Stimulated activated CD4-positive, alpha-beta T cell treated with anti-CD3 and anti-CD28 coated beads, Interleukin-1b, Interleukin-23, amount 100 ng/mL, for 1 hour (primary cell): ENCODE measurements at regions not wholly inside any gene's neighbourhood (a gene's known extent, or its start where the extent isn't known, plus 50 kb on each side); places are given as distances from the start of the nearest gene placed in this dataset.

Experiments used
- DNase-seq, 2 donors: peaks; one replicate each; pipeline ENCODE4 v3.0.0-alpha.2; 2020; ENCODE audit warnings: low read depth in 2 of 2

DNA sequence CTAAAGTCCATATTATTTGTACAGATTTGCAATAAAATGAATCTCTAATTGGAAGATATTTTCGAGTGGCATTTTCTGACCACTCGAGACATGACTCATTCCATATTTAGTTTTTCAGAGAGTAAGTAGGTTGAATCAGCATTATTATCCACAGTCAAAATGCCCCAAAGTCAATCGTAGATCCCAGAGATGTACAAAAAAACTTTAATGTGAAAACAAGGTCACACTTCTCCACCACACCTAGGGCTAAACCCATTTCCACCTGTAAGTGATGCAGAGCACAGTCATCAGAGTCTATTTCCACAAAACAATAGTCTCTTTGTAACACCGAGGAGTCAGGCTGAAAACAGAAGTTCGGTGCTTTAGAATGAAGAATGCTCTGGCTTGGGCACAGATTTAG, 117.1 kb upstream of the TENM3 start:
- no peak for DNase-seq

DNA sequence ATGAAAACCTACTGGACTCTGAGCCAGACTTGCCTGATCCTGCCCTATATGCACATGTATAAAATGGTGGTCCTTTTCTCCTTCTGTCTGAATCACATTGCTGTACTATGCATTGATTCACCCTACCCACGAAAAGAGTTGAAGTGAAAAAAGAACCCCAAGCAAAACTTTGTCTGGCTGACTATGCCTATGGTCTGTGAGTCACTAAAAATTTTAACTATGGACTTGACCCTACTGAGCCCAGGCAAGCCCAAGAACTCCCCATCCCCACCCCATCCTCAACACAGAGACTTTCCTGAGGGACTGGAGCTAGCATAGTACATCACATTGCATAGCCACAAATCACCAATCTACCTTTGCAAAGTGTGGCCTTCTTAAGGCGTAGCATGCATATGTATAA, 116.6 kb upstream of the TENM3 start:
- no peak for DNase-seq

DNA sequence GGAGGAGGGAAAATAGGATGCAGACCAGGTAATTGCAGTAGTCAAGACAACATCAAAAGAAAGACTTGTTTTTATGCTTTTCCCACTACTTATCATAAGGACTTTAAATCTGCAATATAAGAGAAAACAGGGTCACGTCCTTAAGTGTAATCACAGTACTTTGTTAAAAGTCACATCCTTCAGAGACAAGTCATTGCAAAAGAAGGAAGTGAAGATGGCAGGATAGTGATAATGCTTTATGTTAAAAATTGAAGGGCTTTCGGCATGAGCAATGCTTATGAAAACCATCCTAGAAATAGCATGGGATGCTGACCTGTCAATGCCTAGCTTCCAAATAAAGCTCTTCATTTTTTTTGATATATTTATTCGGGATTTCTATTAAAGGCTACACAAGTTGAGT, 110.2 kb upstream of the TENM3 start:
- DNase-seq = no peak

DNA sequence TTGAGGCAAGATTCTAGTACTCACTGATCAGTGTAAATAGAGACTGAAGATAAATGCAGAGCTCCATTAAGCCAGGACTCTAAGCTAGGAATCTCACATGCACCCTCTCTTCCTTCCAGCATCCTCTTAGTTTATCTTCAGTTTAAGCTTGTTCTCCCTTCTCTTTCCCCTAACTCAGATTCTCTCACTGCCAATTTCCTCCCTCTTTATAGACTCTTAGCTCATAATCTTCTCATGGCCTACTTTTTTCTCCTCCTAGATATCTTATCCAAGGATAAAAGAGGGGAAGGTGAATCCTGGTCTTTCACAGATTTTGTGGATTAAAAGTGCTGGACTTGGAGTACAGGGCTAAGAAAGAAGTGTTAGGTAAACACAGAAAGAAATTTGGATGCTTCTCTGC, 108.9 kb upstream of the TENM3 start:
- no peak for DNase-seq

DNA sequence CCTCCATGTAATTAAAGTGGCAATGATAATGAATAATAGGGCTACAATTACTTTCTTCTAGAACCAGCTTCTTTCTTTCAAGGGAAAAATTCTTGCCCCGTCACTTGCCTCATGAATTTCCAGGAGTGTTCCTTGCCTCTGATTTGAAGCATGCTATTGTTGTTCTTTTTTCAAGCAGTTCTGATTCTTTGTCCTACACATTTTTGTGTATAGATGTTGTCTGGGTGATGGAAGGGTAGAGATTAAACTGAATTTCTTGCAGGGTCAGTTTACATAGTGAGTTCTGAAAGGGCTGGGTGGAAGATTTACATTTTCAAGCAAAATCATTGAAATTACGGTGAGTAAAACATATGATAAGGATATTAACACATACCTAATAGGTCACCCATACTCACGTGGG, 107.0 kb upstream of the TENM3 start:
- no peak for DNase-seq

DNA sequence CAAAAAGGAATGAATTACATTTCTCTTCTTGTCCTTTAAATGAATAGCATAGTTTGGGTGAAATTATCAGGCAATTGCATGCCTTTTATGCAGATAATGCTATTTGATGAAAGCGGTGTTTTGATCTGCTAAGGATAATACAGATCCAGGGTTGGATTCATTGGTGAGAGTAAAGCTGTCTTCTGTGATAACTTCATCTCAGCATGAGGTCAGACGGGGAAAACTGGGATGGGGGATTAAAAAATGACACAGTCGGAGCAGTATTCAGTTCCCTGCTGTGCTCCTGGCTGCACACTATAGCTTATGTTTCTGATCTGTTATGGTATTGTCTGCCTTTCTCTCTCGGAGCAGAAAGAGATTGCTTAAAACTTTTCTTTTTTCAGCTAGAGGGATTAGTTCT, 105.9 kb upstream of the TENM3 start:
- no peak for DNase-seq

DNA sequence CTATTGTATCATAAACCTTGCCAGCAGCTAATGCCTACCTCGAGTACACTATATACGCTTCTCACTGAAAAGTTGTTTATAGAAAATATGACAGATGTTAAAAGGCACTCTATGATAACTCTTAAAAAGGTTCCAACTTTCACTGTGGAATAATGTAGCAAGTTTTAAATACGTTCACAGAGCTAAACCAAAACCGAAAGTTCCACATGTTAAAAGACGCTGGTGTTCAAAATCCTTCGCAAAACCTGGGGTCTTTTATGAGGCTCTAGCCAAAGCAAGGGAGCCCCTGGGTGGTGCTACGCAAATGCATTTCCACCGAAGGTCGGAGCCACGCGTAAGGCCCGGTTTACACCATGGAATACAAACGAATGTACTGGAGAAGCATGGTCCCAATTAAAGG, 103.7 kb upstream of the TENM3 start:
- DNase-seq = no peak

DNA sequence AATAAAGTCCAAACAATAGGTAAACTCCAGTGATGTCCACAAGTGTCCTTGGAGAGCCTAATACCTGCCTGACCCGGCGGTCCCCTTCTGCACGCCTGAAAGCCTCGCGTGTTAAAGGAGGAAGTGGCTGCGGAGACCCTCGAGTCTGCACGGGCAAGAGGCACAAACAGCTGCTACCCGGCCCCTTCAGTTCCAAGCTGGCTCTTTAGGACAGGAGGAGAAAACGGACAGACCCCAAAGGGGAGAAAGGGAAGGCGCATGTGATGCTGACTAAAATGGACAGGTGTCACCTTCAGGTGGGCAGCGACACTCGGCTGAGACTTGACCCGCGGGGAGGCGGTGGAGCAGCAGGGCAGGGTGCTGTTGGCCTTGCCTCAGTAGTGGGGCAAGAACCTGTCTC, 102.7 kb upstream of the TENM3 start:
- DNase-seq = no peak

DNA sequence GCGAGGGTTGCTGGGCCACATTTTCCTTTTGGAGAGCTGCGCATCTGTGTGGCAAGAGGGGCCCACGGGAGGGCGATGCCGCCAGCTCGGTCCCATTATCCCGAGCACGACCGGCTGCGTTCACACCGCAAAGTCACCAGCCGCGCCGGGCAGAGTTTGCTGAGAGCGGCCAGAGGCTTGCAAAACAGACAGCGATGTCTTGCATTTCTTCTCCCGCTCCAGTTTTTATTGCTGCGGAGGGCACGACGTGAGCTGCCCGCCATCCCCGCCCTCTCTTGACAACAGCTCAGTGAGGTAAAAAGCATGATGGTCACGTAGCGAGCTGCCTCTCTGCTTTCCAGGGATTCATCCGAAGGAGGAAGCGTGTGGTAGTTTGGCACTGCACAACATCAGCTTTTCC, 102.1 kb upstream of the TENM3 start:
- no peak for DNase-seq

DNA sequence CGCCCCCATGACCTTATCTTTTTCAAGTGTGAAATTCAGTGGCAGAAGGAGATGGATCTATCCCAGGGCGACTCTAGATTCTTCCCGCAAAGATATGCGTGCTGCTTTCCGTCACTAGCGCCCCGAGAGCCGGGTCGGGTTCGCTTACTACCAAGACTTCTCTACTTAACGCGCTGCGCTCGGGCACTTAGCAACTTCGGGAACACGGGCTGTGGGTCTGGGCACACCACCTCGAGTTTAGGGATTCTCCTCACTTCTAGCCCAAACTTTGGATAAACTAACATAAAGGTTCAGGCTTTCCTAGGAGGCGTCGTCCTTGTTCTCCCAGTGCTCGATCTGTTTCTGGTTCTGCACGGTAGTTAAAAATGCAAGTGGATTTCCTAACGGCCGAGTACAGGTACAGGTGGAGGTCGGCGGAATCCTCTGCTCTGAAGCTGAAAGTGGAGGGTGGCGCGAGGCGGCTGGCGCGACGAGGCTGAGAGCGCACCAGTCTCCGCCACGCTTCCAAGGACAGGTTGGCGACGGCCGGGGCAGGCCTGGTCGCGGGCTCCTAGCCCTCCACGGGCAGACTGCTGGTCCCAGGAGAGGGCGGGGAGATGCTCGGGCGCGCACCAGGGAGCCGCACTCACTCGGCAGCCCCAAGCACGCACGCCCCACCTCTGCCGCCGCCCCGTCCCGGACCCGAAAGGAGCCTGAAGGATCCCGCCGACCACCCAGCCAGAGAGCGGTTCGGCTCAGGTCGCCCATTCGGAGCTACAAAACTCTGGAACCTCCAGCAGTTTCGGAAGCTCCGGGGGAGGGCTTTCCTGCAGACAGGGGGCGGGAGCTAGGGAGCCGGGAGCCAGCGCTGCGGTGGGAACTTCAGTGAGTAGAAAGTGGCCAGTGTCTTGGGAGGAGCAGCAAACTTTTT, 100.8 kb upstream of the TENM3 start:
- DNase-seq = no peak

DNA sequence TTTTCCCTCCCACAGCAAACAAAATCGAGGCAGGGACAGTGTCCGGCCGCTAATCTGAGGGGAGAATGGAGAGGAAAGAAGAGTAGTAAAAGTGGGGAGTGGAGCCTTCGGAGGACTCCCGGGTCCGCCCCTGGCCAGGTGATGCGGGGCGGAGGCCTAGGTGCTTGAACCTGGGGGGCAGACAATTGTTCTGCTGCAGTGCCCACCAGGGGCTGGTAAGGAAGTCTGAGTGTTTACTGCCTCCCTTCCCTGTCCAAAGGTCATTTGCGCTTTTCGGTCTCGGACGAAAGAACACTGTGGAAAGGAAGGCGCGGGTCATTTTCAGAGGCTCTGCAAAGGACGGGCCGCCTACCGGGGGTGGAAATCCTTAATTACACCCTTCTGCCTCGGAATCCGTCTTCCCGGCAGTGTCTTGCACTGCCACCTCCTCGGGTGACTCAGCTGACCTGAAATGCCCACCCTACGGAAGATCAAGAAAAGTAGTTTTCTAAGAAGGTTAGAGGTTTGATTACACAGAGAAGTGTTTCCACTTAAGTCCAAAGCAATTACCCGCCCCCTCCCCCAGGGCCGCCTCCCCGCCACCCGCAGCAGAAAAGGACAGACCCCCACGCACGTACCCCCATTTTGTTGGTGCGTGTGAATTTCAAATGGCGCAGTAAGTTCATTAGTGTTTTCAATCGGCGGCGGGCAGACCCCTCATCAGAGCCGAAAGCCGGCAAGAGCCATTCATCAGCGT, 99.9 kb upstream of the TENM3 start:
- no peak for DNase-seq

DNA sequence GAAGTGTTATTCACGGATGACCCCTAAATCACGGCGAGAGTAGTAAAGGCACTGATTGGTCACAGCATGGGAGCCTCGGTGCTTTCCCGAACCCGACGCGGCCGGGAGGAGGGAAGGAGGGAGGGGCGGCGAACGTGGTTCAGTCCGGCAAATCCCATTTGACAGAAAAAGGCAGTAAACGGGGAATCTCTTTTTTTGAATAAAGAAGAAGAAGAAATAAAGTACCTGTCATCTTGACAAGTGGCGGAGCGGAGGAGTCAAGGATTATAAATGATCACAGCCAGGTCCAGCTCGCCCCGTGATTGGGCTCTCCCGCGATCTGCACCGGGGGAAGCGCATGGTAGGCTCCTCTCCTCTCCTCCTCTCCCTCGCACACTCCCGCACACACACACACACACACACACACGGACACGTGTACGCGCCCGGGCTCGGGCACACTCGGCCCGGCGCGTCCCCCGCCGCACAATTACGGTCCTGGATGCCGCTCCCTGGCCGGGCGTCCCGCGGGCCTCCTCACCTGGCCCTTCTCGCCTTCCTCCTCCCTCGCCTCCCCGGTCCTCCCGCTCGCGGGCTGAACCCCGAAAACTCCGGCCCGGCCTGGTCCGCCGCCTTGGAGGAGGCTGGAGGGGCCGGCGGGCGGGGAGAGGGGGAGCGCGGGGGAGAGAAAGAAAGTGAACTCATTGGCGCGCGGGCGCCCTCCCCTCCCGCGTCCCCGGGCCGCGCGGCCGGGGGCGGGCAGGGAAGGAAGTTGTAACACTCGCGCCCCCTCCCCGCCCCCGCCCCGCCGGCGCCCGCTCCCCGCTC, 99.2 kb upstream of the TENM3 start:
- DNase-seq = no peak

DNA sequence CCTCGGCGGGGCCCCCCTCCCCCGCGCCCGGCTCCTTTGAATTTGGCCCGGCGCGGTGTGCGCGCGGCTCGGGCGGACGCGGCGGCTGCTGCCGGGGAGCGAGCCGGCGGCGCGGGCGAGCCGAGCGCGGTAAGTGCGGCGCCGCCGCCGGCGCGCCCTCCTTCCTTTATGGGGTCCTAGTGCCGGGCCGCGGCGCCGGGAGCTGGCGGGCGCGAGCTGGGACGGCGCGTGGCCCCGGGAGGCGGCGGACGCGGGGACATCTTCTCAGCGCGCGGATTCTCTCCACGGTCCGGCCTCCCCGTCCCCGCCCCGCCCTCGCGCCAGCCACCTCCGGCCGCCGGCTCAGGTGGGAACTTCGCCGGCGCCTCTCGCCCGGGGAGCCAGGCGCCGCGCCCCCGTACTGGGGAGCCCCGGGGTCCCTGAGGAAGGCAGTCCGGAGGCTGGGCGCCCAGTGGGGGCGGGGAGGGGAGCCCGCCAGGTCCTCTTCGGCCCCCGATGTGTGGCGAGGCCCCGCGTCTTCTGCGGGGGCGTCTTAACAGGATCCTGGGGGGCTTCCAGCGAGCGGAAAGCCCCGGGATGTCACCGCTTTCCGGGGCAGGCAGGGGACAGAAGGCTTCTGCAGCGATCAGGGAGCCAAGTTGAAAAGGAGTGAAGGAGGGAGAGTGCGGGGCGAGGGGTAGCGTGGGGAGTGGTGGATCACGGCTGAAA, 98.4 kb upstream of the TENM3 start:
- DNase-seq = no peak

DNA sequence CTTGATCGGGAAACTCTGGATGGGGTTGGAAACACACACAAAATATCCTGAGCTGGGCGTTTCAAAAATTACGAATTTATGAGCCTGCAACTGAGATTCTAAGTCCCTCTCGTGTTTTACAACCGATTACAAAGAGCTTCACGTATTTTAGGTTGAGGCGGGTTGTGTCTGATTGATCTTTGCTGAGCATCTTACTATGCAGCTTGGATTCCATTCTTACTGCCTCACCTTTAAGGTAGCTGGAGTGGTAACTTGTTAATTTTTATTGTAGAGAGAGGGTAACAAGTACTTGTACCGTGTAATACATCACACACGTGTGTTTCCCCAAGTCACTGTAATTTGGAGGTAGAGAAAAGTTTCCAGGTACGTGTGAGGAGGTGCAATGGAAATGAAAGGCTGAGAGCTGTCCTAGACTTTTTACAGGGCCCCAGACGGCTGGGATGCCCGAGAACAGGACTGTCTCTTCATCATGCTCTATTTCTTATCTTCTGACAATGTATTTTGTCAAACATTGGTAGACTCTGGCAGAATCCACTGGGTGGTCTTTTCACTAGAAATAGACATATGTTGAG, 97.8 kb upstream of the TENM3 start:
- no peak for DNase-seq

DNA sequence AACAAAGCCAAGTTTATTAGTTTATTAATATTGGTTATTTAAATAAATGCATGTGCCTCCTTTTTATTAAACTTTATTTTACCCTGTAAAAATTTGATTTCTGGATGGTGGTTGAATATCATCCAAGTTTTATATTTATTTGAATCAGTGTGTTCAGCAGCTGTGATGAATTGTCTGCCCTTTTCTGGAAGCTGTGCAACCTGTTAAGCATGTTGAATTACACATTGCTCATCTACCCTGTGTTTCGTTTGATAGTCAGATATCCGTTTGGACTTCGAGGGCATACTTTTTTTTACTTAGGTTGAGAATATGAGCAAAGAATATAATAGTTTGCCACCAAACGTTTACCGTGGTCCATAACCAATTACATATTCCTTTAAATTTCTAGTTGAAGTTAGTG, 95.8 kb upstream of the TENM3 start:
- no peak for DNase-seq

DNA sequence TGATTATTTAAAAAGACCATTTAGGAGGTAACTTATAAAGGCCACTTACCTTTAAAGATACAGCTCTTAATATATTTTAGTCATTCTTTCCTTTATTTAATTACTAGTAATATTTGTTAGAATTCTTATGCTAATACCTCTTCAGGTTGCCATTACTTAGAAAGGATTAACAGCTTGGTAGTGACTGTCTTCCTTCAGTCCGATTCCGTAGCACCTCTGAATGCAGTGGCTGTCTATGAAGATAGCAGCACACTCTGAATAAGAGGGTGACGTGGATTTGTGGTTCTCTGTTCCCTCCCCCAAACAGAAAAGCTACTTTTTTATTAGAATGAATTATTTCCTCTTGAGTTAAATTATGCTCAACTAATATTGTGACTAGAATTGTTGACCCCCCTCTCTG, 92.6 kb upstream of the TENM3 start:
- DNase-seq = no peak

DNA sequence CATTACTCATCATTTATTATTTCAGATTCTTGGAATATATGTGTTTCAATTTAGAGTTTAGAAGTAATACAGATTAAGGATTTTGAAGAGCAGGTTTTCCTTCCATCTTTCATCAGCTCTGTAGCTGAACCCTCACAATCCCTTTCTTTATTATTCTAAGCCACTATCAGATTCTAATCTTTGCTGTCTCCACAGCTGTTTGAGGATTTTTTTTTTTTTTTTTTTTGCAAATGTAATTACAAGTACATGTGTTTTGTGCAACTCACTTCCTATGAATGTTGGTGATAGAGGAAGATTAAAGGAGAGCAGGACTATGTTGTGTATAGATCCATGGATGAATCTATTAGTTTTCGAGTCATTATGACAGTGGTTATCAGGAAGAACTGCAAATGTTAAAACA, 87.4 kb upstream of the TENM3 start:
- DNase-seq = no peak

DNA sequence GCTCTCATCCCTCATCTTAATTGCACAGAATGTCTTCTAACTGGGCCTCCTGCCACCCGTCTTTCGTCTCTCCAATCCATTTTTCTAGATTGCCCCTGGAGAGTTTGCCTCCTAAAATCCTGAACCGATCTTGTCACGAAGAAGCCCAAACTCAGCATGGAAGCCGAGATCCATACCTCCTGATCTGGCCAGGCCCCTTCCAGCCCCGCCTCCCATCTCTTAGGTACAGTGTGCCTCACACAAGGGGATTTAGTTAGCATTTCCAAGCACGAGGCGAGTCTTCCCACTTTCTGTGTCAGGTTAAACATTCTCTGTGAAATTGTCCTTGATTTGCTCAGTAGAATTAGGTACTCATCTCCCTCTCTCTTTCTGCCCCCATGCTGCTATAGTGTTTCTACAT, 80.0 kb upstream of the TENM3 start:
- no peak for DNase-seq

DNA sequence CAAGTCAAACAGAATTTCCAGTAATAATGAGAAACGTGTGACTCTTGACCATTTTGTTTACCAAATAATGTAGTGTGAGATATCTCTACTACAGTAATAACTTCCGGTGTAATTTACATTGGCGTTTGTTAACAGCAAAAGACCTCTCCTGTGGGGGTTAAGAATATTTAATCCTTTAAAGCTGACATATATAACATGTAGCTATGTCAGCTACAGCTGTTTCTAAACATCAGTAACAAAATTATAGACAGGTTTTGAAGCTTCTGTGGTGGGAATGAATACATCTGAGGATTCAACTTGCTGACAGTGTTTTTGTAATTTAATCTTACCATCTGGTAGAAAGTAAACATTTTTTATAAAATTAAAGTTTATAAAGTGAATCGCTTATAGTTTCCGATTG, 73.6 kb upstream of the TENM3 start:
- no peak for DNase-seq

DNA sequence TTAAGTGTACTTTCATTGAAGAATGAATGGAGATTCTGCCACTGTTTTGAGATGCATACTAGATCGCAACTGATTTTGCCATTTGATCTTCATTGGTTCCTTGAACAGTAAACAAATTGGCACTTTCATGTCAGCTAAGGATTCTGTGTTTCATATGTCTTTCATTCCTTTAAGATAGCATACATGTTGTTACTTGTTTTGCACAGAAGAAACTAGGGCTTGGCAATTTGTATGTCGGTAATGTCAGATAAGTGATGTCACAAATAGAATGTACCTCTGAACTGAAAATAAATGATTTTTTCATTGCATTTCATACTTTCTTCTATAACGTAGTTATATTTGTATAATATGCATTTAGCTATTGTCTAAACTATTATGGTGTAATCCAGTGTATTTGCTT, 73.2 kb upstream of the TENM3 start:
- DNase-seq = no peak

DNA sequence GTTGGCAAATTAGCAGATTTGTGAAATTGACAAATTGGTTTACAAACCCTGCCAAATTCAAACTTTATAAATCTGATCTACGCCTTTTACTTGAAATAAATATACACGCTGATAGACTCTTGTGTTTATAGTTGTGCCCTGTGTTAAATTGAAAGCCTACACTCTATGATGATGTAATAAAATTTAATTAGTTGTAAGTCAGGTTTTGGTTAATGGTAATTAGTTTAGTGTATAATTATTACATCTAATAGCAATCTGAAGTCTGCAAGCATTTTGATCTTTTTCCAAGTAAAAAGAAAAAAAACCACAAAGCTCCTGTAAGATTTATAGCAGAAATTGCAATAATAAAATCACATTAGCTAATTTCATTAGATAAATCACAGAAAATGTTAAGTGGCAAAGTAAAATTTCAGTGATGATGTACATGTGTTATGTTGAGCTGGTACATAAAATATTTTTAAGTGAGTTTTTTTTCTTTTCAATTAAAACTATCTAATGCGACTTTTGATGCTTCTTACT, 72.7 kb upstream of the TENM3 start:
- DNase-seq = no peak
